CD14-positive monocyte (primary cell): ENCODE measurements at regions not wholly inside any gene's neighbourhood (a gene's known extent, or its start where the extent isn't known, plus 50 kb on each side); places are given as distances from the start of the nearest gene placed in this dataset.

Experiments used
- DNase-seq, 3 donors: peaks; one replicate each; pipeline ENCODE4 v3.0.0-alpha.2; 2011 to 2022
- H2AFZ ChIP-seq: 2 replicates; pipeline ENCODE4 v1.6.0; 2012; ENCODE audit warnings: mild to moderate bottlenecking, low read depth, low read length, inconsistent platforms; ENCODE audit not compliant: insufficient read depth, poor library complexity, severe bottlenecking
- H3K27ac ChIP-seq, 2 donors: 1 replicate in 1 of 2; 2 replicates in 1 of 2; pipeline ENCODE4 v1.5.1; 2012 to 2013; ENCODE audit warnings: low read length in 2 of 2, control low read depth in 1 of 2, inconsistent platforms in 1 of 2, low read depth in 1 of 2, mild to moderate bottlenecking in 1 of 2
- H3K27me3 ChIP-seq, 2 donors: one replicate each; pipeline versions ENCODE4 v1.6.0 to v1.6.1; 2011 to 2013; ENCODE audit warnings: low read length in 2 of 2; ENCODE audit not compliant: control insufficient read depth in 2 of 2, insufficient read depth in 2 of 2
- H3K36me3 ChIP-seq, 2 donors: replicated peaks in 1 of 2; 1 replicate in 1 of 2; 2 replicates in 1 of 2; pipeline versions ENCODE4 v1.5.1 to v1.6.1; 2012 to 2013; ENCODE audit warnings: low read length in 2 of 2, control low read depth in 1 of 2, inconsistent platforms in 1 of 2, mild to moderate bottlenecking in 1 of 2; ENCODE audit not compliant: insufficient read depth in 2 of 2, control insufficient read depth in 1 of 2
- H3K4me1 ChIP-seq, 2 donors: 1 replicate in 1 of 2; 2 replicates in 1 of 2; pipeline versions ENCODE4 v1.5.1 to v1.6.1; 2012 to 2013; ENCODE audit warnings: low read length in 2 of 2, control low read depth in 1 of 2, inconsistent platforms in 1 of 2, mild to moderate bottlenecking in 1 of 2, moderate library complexity in 1 of 2; ENCODE audit not compliant: insufficient read depth in 2 of 2, control insufficient read depth in 1 of 2
- H3K4me2 ChIP-seq: replicated peaks from 2 replicates; pipeline ENCODE3; 2012; ENCODE audit warnings: low read length, moderate library complexity, mild to moderate bottlenecking; ENCODE audit not compliant: poor library complexity, severe bottlenecking; ENCODE audit errors: extremely low read depth
- H3K4me3 ChIP-seq, 3 experiments: fragments of 200-600 bp in 1 of 3; sonication (generic) in 1 of 3; replicated peaks in 1 of 3; 1 replicate in 2 of 3; 2 replicates in 1 of 3; pipeline ENCODE4 v1.5.1; 2011 to 2013; ENCODE audit warnings: low read length in 3 of 3, mild to moderate bottlenecking in 3 of 3, control low read depth in 2 of 3, low read depth in 2 of 3, inconsistent platforms in 1 of 3, moderate library complexity in 1 of 3
- H3K79me2 ChIP-seq: 2 replicates; pipeline ENCODE4 v1.6.0; 2012; ENCODE audit warnings: mild to moderate bottlenecking, control low read depth, inconsistent platforms, low read length, moderate library complexity; ENCODE audit not compliant: insufficient read depth
- H3K9ac ChIP-seq: 2 replicates; pipeline ENCODE4 v1.6.0; 2017; ENCODE audit warnings: low read length, mild to moderate bottlenecking; ENCODE audit not compliant: insufficient read depth, poor library complexity, severe bottlenecking
- H3K9me3 ChIP-seq, 2 donors: replicated peaks in 1 of 2; 1 replicate in 1 of 2; 2 replicates in 1 of 2; pipeline versions ENCODE4 v1.5.1 to v1.6.1; 2012 to 2013; ENCODE audit warnings: low read length in 2 of 2, control low read depth in 1 of 2; ENCODE audit not compliant: control insufficient read depth in 1 of 2, insufficient read depth in 1 of 2
- H4K20me1 ChIP-seq: 2 replicates; pipeline ENCODE4 v1.6.0; 2012; ENCODE audit warnings: mild to moderate bottlenecking, low read length, control low read depth, moderate library complexity; ENCODE audit not compliant: insufficient read depth
- H3K27ac Mint-ChIP-seq, 7 donors: one replicate each; pipeline ENCODE4 v1.8.0; 2020; ENCODE audit warnings: mild to moderate bottlenecking in 7 of 7, mixed read lengths in 7 of 7, moderate library complexity in 6 of 7, inconsistent platforms in 2 of 7
- H3K27me3 Mint-ChIP-seq, 3 donors: one replicate each; pipeline ENCODE4 v1.8.0; 2021 to 2022; ENCODE audit warnings: low read depth in 3 of 3, mild to moderate bottlenecking in 3 of 3, mixed read lengths in 3 of 3, moderate library complexity in 3 of 3, inconsistent platforms in 1 of 3
- H3K36me3 Mint-ChIP-seq, 2 donors: one replicate each; pipeline ENCODE4 v1.8.0; 2020; ENCODE audit warnings: mixed read lengths in 2 of 2, inconsistent platforms in 1 of 2, mild to moderate bottlenecking in 1 of 2
- H3K4me1 Mint-ChIP-seq: one replicate; pipeline ENCODE4 v1.8.0; 2020; ENCODE audit warnings: mild to moderate bottlenecking, mixed read lengths
- H3K4me3 Mint-ChIP-seq, 2 donors: one replicate each; pipeline ENCODE4 v1.8.0; 2020; ENCODE audit warnings: mild to moderate bottlenecking in 2 of 2, mixed read lengths in 2 of 2, moderate library complexity in 1 of 2
- H3K9me3 Mint-ChIP-seq, 7 donors: one replicate each; pipeline ENCODE4 v1.8.0; 2020 to 2022; ENCODE audit warnings: mixed read lengths in 7 of 7, mild to moderate bottlenecking in 6 of 7, moderate library complexity in 6 of 7, inconsistent platforms in 2 of 7
- WGBS: methylation state at CpG from one replicate; pipeline ENCODE4 v1.1.5; 2013; ENCODE audit warnings: missing lambda C conversion rate; ENCODE audit not compliant: insufficient coverage; 5-methylcytosine and 5-hydroxymethylcytosine counted together
- intact Hi-C, 2 donors: fragments of 100-400 bp; cut with micrococcal nuclease; formaldehyde crosslinking; loops; one replicate each; pipeline versions ENCODE4 v1.15.0 to v1.15.1; 2023
- TF ChIP-seq, protein P1 (sequence below): fragments of 200-600 bp; IDR thresholded peaks from one replicate; pipeline ENCODE4 v1.8.0; 2022; ENCODE audit warnings: antibody characterized with exemption, mild to moderate bottlenecking

DNA sequence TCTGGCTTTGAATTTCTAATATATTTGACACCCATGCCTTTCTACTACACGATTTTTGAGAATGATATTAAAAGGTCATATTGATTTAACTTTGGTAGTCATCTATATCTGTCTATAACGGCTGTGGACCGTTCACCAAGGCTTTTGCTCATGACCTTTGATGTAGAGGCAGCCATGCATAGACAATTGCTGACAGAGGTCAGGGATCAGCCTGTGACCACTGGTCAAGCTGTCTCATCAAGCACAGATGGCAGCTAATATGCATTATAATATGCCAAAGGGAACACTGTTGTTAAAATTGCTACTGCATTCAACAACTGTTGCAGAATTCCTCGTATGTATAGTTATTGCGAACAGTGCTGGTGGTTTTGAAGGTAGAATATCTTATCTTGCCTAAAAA lies 323.9 kb upstream of the DSEL start:
- TF ChIP-seq, protein P1, sequence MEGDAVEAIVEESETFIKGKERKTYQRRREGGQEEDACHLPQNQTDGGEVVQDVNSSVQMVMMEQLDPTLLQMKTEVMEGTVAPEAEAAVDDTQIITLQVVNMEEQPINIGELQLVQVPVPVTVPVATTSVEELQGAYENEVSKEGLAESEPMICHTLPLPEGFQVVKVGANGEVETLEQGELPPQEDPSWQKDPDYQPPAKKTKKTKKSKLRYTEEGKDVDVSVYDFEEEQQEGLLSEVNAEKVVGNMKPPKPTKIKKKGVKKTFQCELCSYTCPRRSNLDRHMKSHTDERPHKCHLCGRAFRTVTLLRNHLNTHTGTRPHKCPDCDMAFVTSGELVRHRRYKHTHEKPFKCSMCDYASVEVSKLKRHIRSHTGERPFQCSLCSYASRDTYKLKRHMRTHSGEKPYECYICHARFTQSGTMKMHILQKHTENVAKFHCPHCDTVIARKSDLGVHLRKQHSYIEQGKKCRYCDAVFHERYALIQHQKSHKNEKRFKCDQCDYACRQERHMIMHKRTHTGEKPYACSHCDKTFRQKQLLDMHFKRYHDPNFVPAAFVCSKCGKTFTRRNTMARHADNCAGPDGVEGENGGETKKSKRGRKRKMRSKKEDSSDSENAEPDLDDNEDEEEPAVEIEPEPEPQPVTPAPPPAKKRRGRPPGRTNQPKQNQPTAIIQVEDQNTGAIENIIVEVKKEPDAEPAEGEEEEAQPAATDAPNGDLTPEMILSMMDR = no peak
- H3K27ac ChIP-seq = no peak overlapping the region
- H2AFZ ChIP-seq = no peak overlapping the region
- Mint-ChIP-seq H3K27ac (no peak overlapping the region), H3K9me3 (peaks cover 0 to 9% (median 0%) of the 10 kb centered on the region in 7 donors), H3K4me1 (no peaks in the 10 kb centered on the region), H3K36me3 (no peaks in the 10 kb centered on the region), H3K27me3 (no peaks in the 10 kb centered on the region), H3K4me3 (no peak overlapping the region)
- no peak for DNase-seq
- WGBS = 94% methylated on average over 2 of the region's 5 CpGs
- no peak overlapping the region for H3K4me3 ChIP-seq
- H3K79me2 ChIP-seq = no peaks in the 10 kb centered on the region
- intact Hi-C loops = no loop called here
- no peaks in the 10 kb centered on the region for H3K36me3 ChIP-seq
- H3K27me3 ChIP-seq = no peaks in the 10 kb centered on the region
- H3K4me1 ChIP-seq = no peaks in the 10 kb centered on the region
- no peak overlapping the region for H3K9ac ChIP-seq
- H3K4me2 ChIP-seq = no peak overlapping the region
- no peaks in the 10 kb centered on the region for H3K9me3 ChIP-seq
- H4K20me1 ChIP-seq = no peaks in the 10 kb centered on the region

DNA sequence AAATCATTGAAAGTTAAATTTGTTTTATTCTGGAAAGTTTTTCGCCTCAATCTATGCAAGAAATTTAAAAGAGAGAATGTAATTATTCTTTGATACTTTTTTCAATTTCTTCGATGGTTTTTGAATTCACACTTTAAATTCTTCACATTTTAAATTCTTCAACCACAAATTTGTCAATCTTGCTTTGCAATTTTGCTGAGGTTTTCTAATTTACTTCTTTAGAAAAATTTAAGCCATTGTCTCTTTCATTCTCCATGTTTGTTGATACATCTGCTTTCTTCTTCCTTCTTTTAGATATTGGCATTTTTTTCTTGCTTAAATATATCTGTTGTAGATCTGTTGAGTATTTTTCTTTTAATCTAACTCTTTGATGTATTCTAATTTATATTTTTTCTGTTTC lies 301.9 kb upstream of the DSEL start:
- no peak overlapping the region for H3K27ac Mint-ChIP-seq
- Histone ChIP-seq H4K20me1 (no peaks in the 10 kb centered on the region), H3K4me2 (no peak overlapping the region), H3K36me3 (no peaks in the 10 kb centered on the region), H3K27me3 (no peaks in the 10 kb centered on the region), H3K4me3 (no peak overlapping the region), H3K9ac (no peak overlapping the region), H3K27ac (no peak overlapping the region), H3K79me2 (no peaks in the 10 kb centered on the region), H3K4me1 (no peaks in the 10 kb centered on the region), H3K9me3 (no peaks in the 10 kb centered on the region), H2AFZ (no peak overlapping the region)
- TF ChIP-seq, protein P1 = no peak
- intact Hi-C loops = no loop called here
- WGBS = no CpG with 5 or more reads among the region's 2 CpGs
- DNase-seq = no peak
- H3K4me3 Mint-ChIP-seq = no peak overlapping the region
- no peaks in the 10 kb centered on the region for H3K27me3 Mint-ChIP-seq
- H3K9me3 Mint-ChIP-seq = no peaks in the 10 kb centered on the region
- H3K4me1 Mint-ChIP-seq = no peaks in the 10 kb centered on the region
- H3K36me3 Mint-ChIP-seq = no peaks in the 10 kb centered on the region
